CD4-positive, alpha-beta memory T cell (primary cell): ENCODE measurements at regions not wholly inside any gene's neighbourhood (a gene's known extent, or its start where the extent isn't known, plus 50 kb on each side); places are given as distances from the start of the nearest gene placed in this dataset.

ENCODE experiments used
- CTCF ChIA-PET: fragments of 350-600 bp; sonication (Branson Sonifier 250); formaldehyde crosslinking; loops from one replicate; lab custom pipeline; 2021; ENCODE audit warnings: inconsistent platforms; ENCODE audit not compliant: partially characterized antibody; lab: Charles Lee
- POLR2A ChIA-PET: fragments of 350-600 bp; sonication (Branson Sonifier 250); formaldehyde crosslinking; loops from one replicate; lab custom pipeline; 2021; ENCODE audit not compliant: partially characterized antibody; lab: Charles Lee
- DNase-seq, 5 donors: peaks; one replicate each; pipeline versions ENCODE4 v3.0.0 to v3.0.0-alpha.2; 2020 to 2022; ENCODE audit warnings: mixed read lengths in 1 of 5
- H3K27ac ChIP-seq: one replicate; pipeline ENCODE4 v1.7.0; 2013; ENCODE audit warnings: low read depth, low read length
- H3K27me3 ChIP-seq: 2 replicates; pipeline ENCODE4 v1.7.0; 2013; ENCODE audit warnings: mild to moderate bottlenecking, low read length, moderate library complexity; ENCODE audit not compliant: insufficient read depth
- H3K36me3 ChIP-seq: 2 replicates; pipeline ENCODE4 v1.7.0; 2013; ENCODE audit warnings: mild to moderate bottlenecking, low read length, moderate library complexity; ENCODE audit not compliant: insufficient read depth
- H3K4me1 ChIP-seq: 2 replicates; pipeline ENCODE4 v1.7.0; 2013; ENCODE audit warnings: mild to moderate bottlenecking, low read length, moderate library complexity; ENCODE audit not compliant: insufficient read depth
- H3K4me3 ChIP-seq, 2 donors: one replicate each; pipeline ENCODE4 v1.7.0; 2013; ENCODE audit warnings: low read length in 2 of 2, mild to moderate bottlenecking in 1 of 2
- H3K9me3 ChIP-seq, 2 donors: one replicate each; pipeline ENCODE4 v1.7.0; 2013; ENCODE audit warnings: low read length in 2 of 2, control low read depth in 1 of 2; ENCODE audit not compliant: control insufficient read depth in 1 of 2
- H3K27ac Mint-ChIP-seq, 7 donors: one replicate each; pipeline ENCODE4 v1.8.0; 2020 to 2021; ENCODE audit warnings: mixed read lengths in 7 of 7, mild to moderate bottlenecking in 6 of 7, inconsistent platforms in 3 of 7, moderate library complexity in 3 of 7
- H3K27me3 Mint-ChIP-seq, 2 donors: one replicate each; pipeline ENCODE4 v1.8.0; 2020 to 2021; ENCODE audit warnings: mixed read lengths in 2 of 2
- H3K36me3 Mint-ChIP-seq, 2 donors: one replicate each; pipeline ENCODE4 v1.8.0; 2020 to 2021; ENCODE audit warnings: mixed read lengths in 2 of 2, inconsistent platforms in 1 of 2, mild to moderate bottlenecking in 1 of 2
- H3K4me1 Mint-ChIP-seq, 4 donors: one replicate each; pipeline ENCODE4 v1.8.0; 2020 to 2021; ENCODE audit warnings: mixed read lengths in 4 of 4, mild to moderate bottlenecking in 1 of 4
- H3K4me3 Mint-ChIP-seq, 8 donors: one replicate each; pipeline ENCODE4 v1.8.0; 2020 to 2021; ENCODE audit warnings: mixed read lengths in 8 of 8, mild to moderate bottlenecking in 7 of 8, moderate library complexity in 6 of 8, inconsistent platforms in 3 of 8
- H3K9me3 Mint-ChIP-seq, 8 donors: one replicate each; pipeline ENCODE4 v1.8.0; 2020 to 2021; ENCODE audit warnings: mixed read lengths in 8 of 8, mild to moderate bottlenecking in 5 of 8, inconsistent platforms in 3 of 8, moderate library complexity in 1 of 8
- intact Hi-C: fragments of 100-400 bp; cut with micrococcal nuclease; formaldehyde crosslinking; loops from one replicate; pipeline ENCODE4 v1.15.1; 2023

GRCh38 chr2:150373374-150373773 lies 114.1 kb downstream of the RND3 start:
- H3K36me3 Mint-ChIP-seq, result no peaks in the 10 kb centered on the region

GRCh38 chr2:150371044-150371818 lies 116.2 kb downstream of the RND3 start:
- CTCF ChIA-PET, result no interaction called here
- intact Hi-C loops, result no loop called here
- Mint-ChIP-seq H3K27me3 (no peaks in the 10 kb centered on the region), H3K36me3 (no peaks in the 10 kb centered on the region), H3K4me1 (no peaks in the 10 kb centered on the region), H3K27ac (no peak overlapping the region), H3K9me3 (no peaks in the 10 kb centered on the region), H3K4me3 (no peak overlapping the region)
- Histone ChIP-seq H3K36me3 (no peaks in the 10 kb centered on the region), H3K27me3 (no peaks in the 10 kb centered on the region), H3K4me3 (no peak overlapping the region), H3K4me1 (no peaks in the 10 kb centered on the region), H3K27ac (no peak overlapping the region), H3K9me3 (no peaks in the 10 kb centered on the region)
- no peak for DNase-seq
- POLR2A ChIA-PET, result no interaction called here

More at GRCh38 chr2:150373374-150373773, 114.1 kb downstream of the RND3 start:
- peaks cover 0 to 2% (median 0%) of the 10 kb centered on the region in 8 donors for H3K9me3 Mint-ChIP-seq
- CTCF ChIA-PET, result no interaction called here
- DNase-seq, result no peak
- H3K27me3 Mint-ChIP-seq, result no peaks in the 10 kb centered on the region
- Histone ChIP-seq H3K9me3 (no peaks in the 10 kb centered on the region), H3K4me3 (no peak overlapping the region), H3K27me3 (no peaks in the 10 kb centered on the region), H3K27ac (no peak overlapping the region), H3K36me3 (no peaks in the 10 kb centered on the region), H3K4me1 (no peaks in the 10 kb centered on the region)
- no peak overlapping the region for H3K4me3 Mint-ChIP-seq
- no peaks in the 10 kb centered on the region for H3K4me1 Mint-ChIP-seq
- H3K27ac Mint-ChIP-seq, result no peak overlapping the region
- intact Hi-C loops, result no loop called here
- POLR2A ChIA-PET, result no interaction called here

GRCh38 chr2:150370561-150370960 lies 116.9 kb downstream of the RND3 start:
- Mint-ChIP-seq H3K27me3 (no peaks in the 10 kb centered on the region), H3K4me3 (no peak overlapping the region), H3K36me3 (no peaks in the 10 kb centered on the region), H3K9me3 (peaks cover 0 to 2% (median 0%) of the 10 kb centered on the region in 8 donors), H3K4me1 (no peaks in the 10 kb centered on the region), H3K27ac (no peak overlapping the region)
- H3K4me3 ChIP-seq, result no peak overlapping the region
- intact Hi-C loops, result no loop called here
- no peaks in the 10 kb centered on the region for H3K4me1 ChIP-seq
- H3K27me3 ChIP-seq, result no peaks in the 10 kb centered on the region
- ChIA-PET POLR2A (no interaction called here), CTCF (no interaction called here)
- H3K27ac ChIP-seq, result no peak overlapping the region
- no peaks in the 10 kb centered on the region for H3K9me3 ChIP-seq
- H3K36me3 ChIP-seq, result no peaks in the 10 kb centered on the region
- DNase-seq, result no peak

- H3K4me1 Mint-ChIP-seq, result no peaks in the 10 kb centered on the region
Measured at GRCh38 chr2:150369862-150370261, 117.6 kb downstream of the RND3 start.

GRCh38 chr2:150358468-150358807 lies 129.0 kb downstream of the RND3 start:
- no peak for DNase-seq
- peaks cover 0 to 8% (median under 1%) of the 10 kb centered on the region in 8 donors for H3K9me3 Mint-ChIP-seq
- H3K36me3 Mint-ChIP-seq, result no peaks in the 10 kb centered on the region
- Histone ChIP-seq H3K27ac (no peak overlapping the region), H3K36me3 (no peaks in the 10 kb centered on the region), H3K4me3 (no peak overlapping the region), H3K9me3 (peaks cover 0 to 4% of the 10 kb centered on the region in 2 donors), H3K4me1 (no peaks in the 10 kb centered on the region), H3K27me3 (no peaks in the 10 kb centered on the region)
- no peaks in the 10 kb centered on the region for H3K4me1 Mint-ChIP-seq
- no peaks in the 10 kb centered on the region for H3K27me3 Mint-ChIP-seq
- CTCF ChIA-PET, result no interaction called here
- POLR2A ChIA-PET, result no interaction called here
- no peak overlapping the region for H3K4me3 Mint-ChIP-seq
- H3K27ac Mint-ChIP-seq, result no peak overlapping the region
- intact Hi-C loops, result no loop called here

More at GRCh38 chr2:150369862-150370261, 117.6 kb downstream of the RND3 start:
- Mint-ChIP-seq H3K27me3 (no peaks in the 10 kb centered on the region), H3K4me3 (no peak overlapping the region), H3K36me3 (no peaks in the 10 kb centered on the region), H3K9me3 (peaks cover 0 to 2% (median 0%) of the 10 kb centered on the region in 8 donors), H3K27ac (no peak overlapping the region)
- no peak for DNase-seq
- CTCF ChIA-PET, result no interaction called here
- H3K4me1 ChIP-seq, result no peaks in the 10 kb centered on the region
- H3K36me3 ChIP-seq, result no peaks in the 10 kb centered on the region
- no peak overlapping the region for H3K27ac ChIP-seq
- H3K4me3 ChIP-seq, result no peak overlapping the region
- intact Hi-C loops, result no loop called here
- H3K27me3 ChIP-seq, result no peaks in the 10 kb centered on the region
- H3K9me3 ChIP-seq, result no peaks in the 10 kb centered on the region
- POLR2A ChIA-PET, result no interaction called here

- H3K27ac Mint-ChIP-seq, result no peak overlapping the region
- H3K9me3 Mint-ChIP-seq, result peaks cover 0 to 8% (median under 1%) of the 10 kb centered on the region in 8 donors
- intact Hi-C loops, result no loop called here
- Histone ChIP-seq H3K27ac (no peak overlapping the region), H3K4me3 (no peak overlapping the region), H3K36me3 (no peaks in the 10 kb centered on the region), H3K27me3 (no peaks in the 10 kb centered on the region), H3K9me3 (peaks cover 0 to 4% of the 10 kb centered on the region in 2 donors), H3K4me1 (no peaks in the 10 kb centered on the region)
- CTCF ChIA-PET, result no interaction called here
- POLR2A ChIA-PET, result no interaction called here
- no peaks in the 10 kb centered on the region for H3K4me1 Mint-ChIP-seq
- no peaks in the 10 kb centered on the region for H3K27me3 Mint-ChIP-seq
- no peak overlapping the region for H3K4me3 Mint-ChIP-seq
- no peaks in the 10 kb centered on the region for H3K36me3 Mint-ChIP-seq
- no peak for DNase-seq
Measured at GRCh38 chr2:150357770-150358467, 129.5 kb downstream of the RND3 start.

GRCh38 chr2:150355440-150355839 lies 132.0 kb downstream of the RND3 start:
- no peak for DNase-seq
- POLR2A ChIA-PET, result no interaction called here
- Mint-ChIP-seq H3K9me3 (peaks cover 0 to 7% (median 1%) of the 10 kb centered on the region in 8 donors), H3K4me3 (no peak overlapping the region), H3K27me3 (no peaks in the 10 kb centered on the region), H3K27ac (no peak overlapping the region), H3K4me1 (no peaks in the 10 kb centered on the region), H3K36me3 (no peaks in the 10 kb centered on the region)
- no peaks in the 10 kb centered on the region for H3K36me3 ChIP-seq
- H3K27ac ChIP-seq, result no peak overlapping the region
- no peaks in the 10 kb centered on the region for H3K27me3 ChIP-seq
- H3K4me1 ChIP-seq, result no peaks in the 10 kb centered on the region
- CTCF ChIA-PET, result no interaction called here
- intact Hi-C loops, result no loop called here
- no peak overlapping the region for H3K4me3 ChIP-seq
- peaks cover 0 to 4% of the 10 kb centered on the region in 2 donors for H3K9me3 ChIP-seq
